Neural cell (in vitro differentiated cells): ENCODE measurements at regions not wholly inside any gene's neighbourhood (a gene's known extent, or its start where the extent isn't known, plus 50 kb on each side); places are given as distances from the start of the nearest gene placed in this dataset.

Experiments
- H2AFZ ChIP-seq: fragments of 200-600, 300-800 bp; sonication (generic), shearing (Covaris generic); 2 replicates; pipeline ENCODE4 v1.6.0; 2014; ENCODE audit warnings: low read depth, mild to moderate bottlenecking, antibody characterized with exemption, low read length, moderate library complexity
- H3F3A ChIP-seq: fragments of 200-600 bp; shearing (Covaris generic); 2 replicates; pipeline ENCODE4 v1.6.1; 2016; ENCODE audit warnings: mild to moderate bottlenecking, moderate library complexity, mixed read lengths, antibody characterized with exemption, low read length; ENCODE audit not compliant: insufficient read depth, poor library complexity, severe bottlenecking
- H3K27ac ChIP-seq: fragments of 200-600, 300-800 bp; sonication (generic), shearing (Covaris generic); 2 replicates; pipeline ENCODE4 v1.5.1; 2014; ENCODE audit warnings: mild to moderate bottlenecking, low read length, moderate library complexity
- H3K27me3 ChIP-seq: fragments of 300-800, 200-600 bp; sonication (generic), shearing (Covaris generic); 2 replicates; pipeline ENCODE4 v1.6.0; 2014; ENCODE audit warnings: mild to moderate bottlenecking, low read depth, low read length, moderate library complexity; ENCODE audit not compliant: insufficient read depth
- H3K36me3 ChIP-seq: fragments of 300-800, 200-600 bp; sonication (generic), shearing (Covaris generic); 2 replicates; pipeline ENCODE4 v1.5.1; 2014; ENCODE audit warnings: mild to moderate bottlenecking, antibody characterized with exemption, low read length, moderate library complexity; ENCODE audit not compliant: insufficient read depth
- H3K4me2 ChIP-seq: fragments of 300-800, 200-600 bp; sonication (generic), shearing (Covaris generic); 2 replicates; pipeline ENCODE4 v1.6.0; 2014; ENCODE audit warnings: mild to moderate bottlenecking, low read length
- H3K4me3 ChIP-seq: fragments of 300-800, 200-600 bp; sonication (generic), shearing (Covaris generic); 2 replicates; pipeline ENCODE4 v1.5.1; 2014; ENCODE audit warnings: mild to moderate bottlenecking, low read length, moderate library complexity
- H3K79me2 ChIP-seq: fragments of 200-600 bp; shearing (Covaris generic); replicated peaks from 2 replicates; pipeline ENCODE4 v1.6.0; 2014; ENCODE audit warnings: mild to moderate bottlenecking, low read length, moderate library complexity; ENCODE audit not compliant: insufficient read depth
- H3K9ac ChIP-seq: fragments of 300-800, 200-600 bp; sonication (generic), shearing (Covaris generic); 2 replicates; pipeline ENCODE4 v1.6.1; 2016; ENCODE audit warnings: mild to moderate bottlenecking, low read length, mixed read lengths
- H3K9me2 ChIP-seq: fragments of 200-600 bp; shearing (Covaris generic); 2 replicates; pipeline ENCODE4 v1.6.1; 2016; ENCODE audit warnings: mild to moderate bottlenecking, low read length, mixed read lengths; ENCODE audit not compliant: insufficient read depth
- H3K9me3 ChIP-seq: fragments of 200-600, 300-800 bp; sonication (generic), shearing (Covaris generic); 2 replicates; pipeline ENCODE4 v1.6.1; 2016; ENCODE audit warnings: mild to moderate bottlenecking, mixed run types, low read length, moderate library complexity, mixed read lengths
- H4K20me1 ChIP-seq: fragments of 200-600 bp; shearing (Covaris generic); 2 replicates; pipeline ENCODE4 v1.6.1; 2016; ENCODE audit warnings: mild to moderate bottlenecking, mixed run types; ENCODE audit not compliant: insufficient read depth
- EP300 ChIP-seq: fragments of 450-650 bp; conservative IDR thresholded peaks from 2 replicates; pipeline ENCODE4 v1.6.1; 2014; ENCODE audit warnings: antibody characterized with exemption, mild to moderate bottlenecking, moderate library complexity; ENCODE audit not compliant: poor library complexity, severe bottlenecking
- EZH2 ChIP-seq: fragments of 200-600, 300-800 bp; shearing (Covaris generic), sonication (generic); IDR thresholded peaks from 2 replicates; pipeline ENCODE4 v1.6.1; 2014; ENCODE audit warnings: antibody characterized with exemption, low read length, borderline replicate concordance, mild to moderate bottlenecking; ENCODE audit not compliant: insufficient read depth, poor library complexity, severe bottlenecking
- MXI1 ChIP-seq: fragments of 450-650 bp; conservative IDR thresholded peaks from 2 replicates; pipeline ENCODE4 v1.6.1; 2014; ENCODE audit warnings: antibody characterized with exemption, mild to moderate bottlenecking; ENCODE audit not compliant: poor library complexity, severe bottlenecking
- POLR2AphosphoS5 ChIP-seq: IDR thresholded peaks from 2 replicates; pipeline ENCODE4 v1.6.1; 2012
- RAD21 ChIP-seq: fragments of 450-650 bp; conservative IDR thresholded peaks from 2 replicates; pipeline ENCODE4 v1.6.1; 2014; ENCODE audit warnings: antibody characterized with exemption, mild to moderate bottlenecking, moderate library complexity
- REST ChIP-seq: IDR thresholded peaks from 2 replicates; pipeline ENCODE4 v1.6.1; 2012; ENCODE audit warnings: borderline replicate concordance
- SMC3 ChIP-seq: fragments of 450-650 bp; conservative IDR thresholded peaks from 2 replicates; pipeline ENCODE4 v1.6.1; 2014; ENCODE audit warnings: antibody characterized with exemption, mild to moderate bottlenecking, moderate library complexity; ENCODE audit not compliant: poor library complexity
- TAF1 ChIP-seq: IDR thresholded peaks from 2 replicates; pipeline ENCODE4 v1.6.1; 2012; ENCODE audit warnings: low read depth
- TF ChIP-seq, protein P1 (sequence below): fragments of 450-650 bp; IDR thresholded peaks from 2 replicates; pipeline ENCODE4 v1.5.1; 2014; ENCODE audit warnings: antibody characterized with exemption, mild to moderate bottlenecking, moderate library complexity; ENCODE audit not compliant: poor library complexity, severe bottlenecking

- Histone ChIP-seq H3K9me3 (no peaks in the 10 kb centered on the region), H3K9me2 (no peaks in the 10 kb centered on the region), H3K36me3 (no peaks in the 10 kb centered on the region), H3K9ac (peak overlapping the region; percentile 32), H3K4me3 (peak overlapping the region; percentile 25), H2AFZ (no peak overlapping the region), H3K4me2 (peak overlapping the region; percentile 13), H4K20me1 (no peaks in the 10 kb centered on the region), H3F3A (no peaks in the 10 kb centered on the region), H3K27me3 (no peaks in the 10 kb centered on the region), H3K79me2 (no peaks in the 10 kb centered on the region), H3K27ac (peak overlapping the region; percentile 76)
- TF ChIP-seq EZH2 (no peak), POLR2AphosphoS5 (peak; percentile 32), RAD21 (peak; percentile 21), TAF1 (no peak), MXI1 (no peak), REST (no peak), SMC3 (no peak), EP300 (peak; percentile 84)
- TF ChIP-seq, protein P1, sequence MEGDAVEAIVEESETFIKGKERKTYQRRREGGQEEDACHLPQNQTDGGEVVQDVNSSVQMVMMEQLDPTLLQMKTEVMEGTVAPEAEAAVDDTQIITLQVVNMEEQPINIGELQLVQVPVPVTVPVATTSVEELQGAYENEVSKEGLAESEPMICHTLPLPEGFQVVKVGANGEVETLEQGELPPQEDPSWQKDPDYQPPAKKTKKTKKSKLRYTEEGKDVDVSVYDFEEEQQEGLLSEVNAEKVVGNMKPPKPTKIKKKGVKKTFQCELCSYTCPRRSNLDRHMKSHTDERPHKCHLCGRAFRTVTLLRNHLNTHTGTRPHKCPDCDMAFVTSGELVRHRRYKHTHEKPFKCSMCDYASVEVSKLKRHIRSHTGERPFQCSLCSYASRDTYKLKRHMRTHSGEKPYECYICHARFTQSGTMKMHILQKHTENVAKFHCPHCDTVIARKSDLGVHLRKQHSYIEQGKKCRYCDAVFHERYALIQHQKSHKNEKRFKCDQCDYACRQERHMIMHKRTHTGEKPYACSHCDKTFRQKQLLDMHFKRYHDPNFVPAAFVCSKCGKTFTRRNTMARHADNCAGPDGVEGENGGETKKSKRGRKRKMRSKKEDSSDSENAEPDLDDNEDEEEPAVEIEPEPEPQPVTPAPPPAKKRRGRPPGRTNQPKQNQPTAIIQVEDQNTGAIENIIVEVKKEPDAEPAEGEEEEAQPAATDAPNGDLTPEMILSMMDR = no peak
Measured at GRCh38 chr2:147588191-147588590, 256.6 kb upstream of the ACVR2A start.

GRCh38 chr2:147578529-147578928 lies 266.3 kb upstream of the ACVR2A start:
- H3K36me3 ChIP-seq = no peaks in the 10 kb centered on the region
- H3K9me2 ChIP-seq = no peaks in the 10 kb centered on the region
- H4K20me1 ChIP-seq = no peaks in the 10 kb centered on the region
- H3K4me2 ChIP-seq = no peak overlapping the region
- H3K9me3 ChIP-seq = no peaks in the 10 kb centered on the region
- no peak overlapping the region for H3K4me3 ChIP-seq
- H2AFZ ChIP-seq = no peak overlapping the region
- H3F3A ChIP-seq = no peaks in the 10 kb centered on the region
- no peak overlapping the region for H3K9ac ChIP-seq
- H3K79me2 ChIP-seq = no peaks in the 10 kb centered on the region
- H3K27me3 ChIP-seq = no peaks in the 10 kb centered on the region
- no peak overlapping the region for H3K27ac ChIP-seq
- TF ChIP-seq TAF1 = no peak
- no peak for TF ChIP-seq SMC3
- TF ChIP-seq EP300 = no peak
- no peak for TF ChIP-seq EZH2
- TF ChIP-seq POLR2AphosphoS5 = no peak
- no peak for TF ChIP-seq REST
- no peak for TF ChIP-seq MXI1
- no peak for TF ChIP-seq RAD21
- TF ChIP-seq, protein P1 = no peak
